HL-60 (cell line): ENCODE measurements at regions not wholly inside any gene's neighbourhood (a gene's known extent, or its start where the extent isn't known, plus 50 kb on each side); places are given as distances from the start of the nearest gene placed in this dataset.

Source experiments
- CTCF ChIP-seq: IDR thresholded peaks from one replicate; pipeline ENCODE4 v1.5.1; 2011; ENCODE audit warnings: low read length, control low read depth, inconsistent platforms; ENCODE audit not compliant: insufficient read depth
- GABPA ChIP-seq: IDR thresholded peaks from 2 replicates; pipeline ENCODE4 v1.6.1; 2012; ENCODE audit warnings: low read depth
- POLR2AphosphoS5 ChIP-seq: IDR thresholded peaks from 2 replicates; pipeline ENCODE4 v1.6.1; 2012; ENCODE audit warnings: low read depth
- REST ChIP-seq: IDR thresholded peaks from 2 replicates; pipeline ENCODE4 v1.6.1; 2012; ENCODE audit warnings: low read depth; ENCODE audit not compliant: insufficient replicate concordance

GRCh38 chr9:38186404-38187115, 117.5 kb upstream of the SHB start:
- TF ChIP-seq CTCF = no peak
- TF ChIP-seq REST = no peak
- no peak for TF ChIP-seq POLR2AphosphoS5
- TF ChIP-seq GABPA = no peak
